HepG2 (cell line): ENCODE measurements at regions not wholly inside any gene's neighbourhood (a gene's known extent, or its start where the extent isn't known, plus 50 kb on each side); places are given as distances from the start of the nearest gene placed in this dataset.

ENCODE experiments used
- ATAC-seq: fragments of 200-7000 bp; cut with Tn5 transposase; 3 replicates; pipeline ENCODE4 v1.9.1; 2020; ENCODE audit warnings: mild to moderate bottlenecking, moderate library complexity
- BruUV-seq: library from RNA; stranded (reverse); fragments of 400-500 nt; replicated peaks from 2 replicates; lab custom pipeline; 2021; lab: Mats Ljungman, UMichigan
- CTCF ChIA-PET: fragments of 300-600 bp; formaldehyde crosslinking; extraction: SDS; loops from one replicate; lab custom pipeline; 2021; ENCODE audit warnings: low total read pairs, inconsistent platforms, low intra/inter-chr PET ratio; lab: Yijun Ruan, JAX
- POLR2A ChIA-PET: fragments of 350-600 bp; sonication (Branson Sonifier 250); formaldehyde crosslinking; loops from one replicate; lab custom pipeline; 2020; ENCODE audit warnings: antibody characterized with exemption, inconsistent platforms; lab: Yijun Ruan, JAX
- DNase-seq: peaks from one replicate; pipeline ENCODE4 v3.0.0-alpha.2; 2015; ENCODE audit warnings: low spot score
- FAIRE-seq: peaks from 3 replicates; lab custom pipeline; 2011; peaks lifted over from hg19 to GRCh38; lab: Jason Lieb, UNC
- H2AFZ ChIP-seq: one replicate; pipeline ENCODE4 v1.6.1; 2011; ENCODE audit warnings: low read length, inconsistent platforms
- H3K27ac ChIP-seq: fragments of 300-600 bp; 3 replicates; pipeline ENCODE4 v1.8.0; 2011; ENCODE audit warnings: mixed run types, mild to moderate bottlenecking, mixed read lengths, low read length, inconsistent platforms; ENCODE audit not compliant: insufficient read depth; ENCODE audit errors: extremely low read length
- H3K27me3 ChIP-seq, 2 experiments: fragments of 200-600 bp in 1 of 2; 2 replicates in 1 of 2; 3 replicates in 1 of 2; pipeline versions ENCODE4 v1.6.0 to v1.8.0; 2011; ENCODE audit warnings: low read length in 2 of 2, mild to moderate bottlenecking in 2 of 2, moderate library complexity in 2 of 2, inconsistent platforms in 1 of 2; ENCODE audit not compliant: insufficient read depth in 2 of 2, control insufficient read depth in 1 of 2
- H3K36me3 ChIP-seq, 2 experiments: fragments of 200-600 bp in 1 of 2; replicated peaks in 1 of 2; 2 replicates in 1 of 2; 3 replicates in 1 of 2; pipeline versions ENCODE4 v1.5.1 to v1.8.0; 2011; ENCODE audit warnings: low read length in 2 of 2, inconsistent platforms in 1 of 2; ENCODE audit not compliant: insufficient read depth in 2 of 2, control insufficient read depth in 1 of 2
- H3K4me1 ChIP-seq: 2 replicates; pipeline ENCODE4 v1.5.1; 2012; ENCODE audit warnings: low read length, inconsistent platforms; ENCODE audit not compliant: insufficient read depth
- H3K4me2 ChIP-seq: 2 replicates; pipeline ENCODE4 v1.6.0; 2011; ENCODE audit warnings: low read depth, low read length, inconsistent platforms
- H3K4me3 ChIP-seq, 3 experiments: fragments of 200-600 bp in 1 of 3; sonication (generic), shearing (Covaris generic) in 1 of 3; replicated peaks in 1 of 3; 2 replicates each; pipeline ENCODE4 v1.5.1; 2011 to 2016; ENCODE audit warnings: low read length in 3 of 3, inconsistent platforms in 2 of 3, low read depth in 2 of 3, mild to moderate bottlenecking in 2 of 3, control low read depth in 1 of 3, mixed read lengths in 1 of 3; ENCODE audit not compliant: insufficient read depth in 1 of 3
- H3K79me2 ChIP-seq: one replicate; pipeline ENCODE4 v1.6.1; 2011; ENCODE audit warnings: low read length, inconsistent platforms; ENCODE audit not compliant: insufficient read depth
- H3K9ac ChIP-seq: 2 replicates; pipeline ENCODE4 v1.6.0; 2011; ENCODE audit warnings: mild to moderate bottlenecking, low read depth, low read length, inconsistent platforms; ENCODE audit not compliant: insufficient read depth
- H3K9me3 ChIP-seq: 2 replicates; pipeline ENCODE4 v1.5.1; 2012; ENCODE audit warnings: mild to moderate bottlenecking, low read length
- H4K20me1 ChIP-seq: 2 replicates; pipeline ENCODE4 v1.6.0; 2011; ENCODE audit warnings: inconsistent platforms, mild to moderate bottlenecking, low read length, moderate library complexity; ENCODE audit not compliant: insufficient read depth
- DNMT1 ChIP-seq: sonication (generic); formaldehyde crosslinking; IDR thresholded peaks from 2 replicates; pipeline ENCODE4 v1.5.1; 2020; ENCODE audit warnings: mild to moderate bottlenecking, missing genetic modification reagents
- E2F5 ChIP-seq: sonication (generic); formaldehyde crosslinking; conservative IDR thresholded peaks from 2 replicates; pipeline ENCODE4 v1.4.0; 2020; ENCODE audit warnings: missing genetic modification reagents
- FIP1L1 ChIP-seq: fragments of 200-400 bp; formaldehyde crosslinking; IDR thresholded peaks from 2 replicates; pipeline ENCODE4 v1.6.1; 2018; ENCODE audit warnings: low read depth, mild to moderate bottlenecking, low read length, moderate library complexity, borderline replicate concordance; ENCODE audit not compliant: insufficient read depth
- HMG20B ChIP-seq: conservative IDR thresholded peaks from 2 replicates; pipeline ENCODE4 v1.6.1; 2016; ENCODE audit warnings: missing genetic modification reagents, missing compliant biosample characterization
- RAD21 ChIP-seq: fragments of 450-650 bp; formaldehyde crosslinking; IDR thresholded peaks from 2 replicates; pipeline ENCODE4 v1.5.0; 2020; ENCODE audit warnings: mild to moderate bottlenecking
- ZBTB40 ChIP-seq, 2 experiments: fragments of 450-650 bp in 1 of 2; sonication (generic) in 1 of 2; formaldehyde crosslinking in 1 of 2; IDR thresholded peaks; 2 replicates each; pipeline versions ENCODE4 v1.6.1 to v1.8.0; 2016 to 2022; ENCODE audit warnings: antibody characterized with exemption in 1 of 2, mild to moderate bottlenecking in 1 of 2, missing genetic modification reagents in 1 of 2
- WGBS: methylation state at CpG from one replicate; pipeline ENCODE4 v1.1.6; 2017; ENCODE audit warnings: low lambda C conversion rate; 5-methylcytosine and 5-hydroxymethylcytosine counted together
- in situ Hi-C: cut with HindIII; loops from 2 replicates; pipeline ENCODE4 v1.10.0; 2017; ENCODE audit warnings: low pct_unique_long_range_greater_than_20kb; ENCODE audit not compliant: extremely low pct_ligation_motif_present
- intact Hi-C: fragments of 100-400 bp; cut with micrococcal nuclease; formaldehyde crosslinking; loops from one replicate; pipeline ENCODE4 v1.10.0; 2022; ENCODE audit not compliant: unreplicated experiment

- no peak for TF ChIP-seq ZBTB40 (IDR thresholded peaks at IDR 0.05)
- no peak for TF ChIP-seq ZBTB40 (CRISPR knock-in tag; IDR thresholded peaks at IDR 0.05)
- no peak for TF ChIP-seq DNMT1 (CRISPR knock-in tag)
- no peak for TF ChIP-seq E2F5
- no peak for TF ChIP-seq FIP1L1
- TF ChIP-seq HMG20B (CRISPR knock-in tag), result no peak
- TF ChIP-seq RAD21 (CRISPR knock-in tag), result no peak
- in situ Hi-C loops, result no loop called here
- Histone ChIP-seq H3K27ac (no peak overlapping the region), H3K79me2 (no peaks in the 10 kb centered on the region), H3K4me2 (no peak overlapping the region), H3K9ac (no peak overlapping the region), H3K4me3 (no peak overlapping the region), H3K36me3 (no peaks in the 10 kb centered on the region), H3K4me1 (no peaks in the 10 kb centered on the region), H3K27me3 (no peaks in the 10 kb centered on the region), H2AFZ (no peak overlapping the region), H4K20me1 (no peaks in the 10 kb centered on the region), H3K9me3 (no peaks in the 10 kb centered on the region)
- no TSS peak for BruUV-seq
- no peak for FAIRE-seq
- no peak for DNase-seq
- ATAC-seq, result no peak
- ChIA-PET CTCF (no interaction called here), POLR2A (no interaction called here)
- intact Hi-C loops, result no loop called here
- 17% methylated on average over 5 of the region's 5 CpGs for WGBS
Measured at GRCh38 chr2:139518321-139518720, 738.1 kb upstream of the NXPH2 start.
